GM11168 (cell line): ENCODE measurements at regions not wholly inside any gene's neighbourhood (a gene's known extent, or its start where the extent isn't known, plus 50 kb on each side); places are given as distances from the start of the nearest gene placed in this dataset.

ENCODE experiments used
- in situ Hi-C: fragments of 300-500 bp; cut with MboI; formaldehyde crosslinking; loops from one replicate; pipeline ENCODE4 v1.12.0; 2022; ENCODE audit warnings: low sequenced_read_pairs; ENCODE audit not compliant: unreplicated experiment

DNA sequence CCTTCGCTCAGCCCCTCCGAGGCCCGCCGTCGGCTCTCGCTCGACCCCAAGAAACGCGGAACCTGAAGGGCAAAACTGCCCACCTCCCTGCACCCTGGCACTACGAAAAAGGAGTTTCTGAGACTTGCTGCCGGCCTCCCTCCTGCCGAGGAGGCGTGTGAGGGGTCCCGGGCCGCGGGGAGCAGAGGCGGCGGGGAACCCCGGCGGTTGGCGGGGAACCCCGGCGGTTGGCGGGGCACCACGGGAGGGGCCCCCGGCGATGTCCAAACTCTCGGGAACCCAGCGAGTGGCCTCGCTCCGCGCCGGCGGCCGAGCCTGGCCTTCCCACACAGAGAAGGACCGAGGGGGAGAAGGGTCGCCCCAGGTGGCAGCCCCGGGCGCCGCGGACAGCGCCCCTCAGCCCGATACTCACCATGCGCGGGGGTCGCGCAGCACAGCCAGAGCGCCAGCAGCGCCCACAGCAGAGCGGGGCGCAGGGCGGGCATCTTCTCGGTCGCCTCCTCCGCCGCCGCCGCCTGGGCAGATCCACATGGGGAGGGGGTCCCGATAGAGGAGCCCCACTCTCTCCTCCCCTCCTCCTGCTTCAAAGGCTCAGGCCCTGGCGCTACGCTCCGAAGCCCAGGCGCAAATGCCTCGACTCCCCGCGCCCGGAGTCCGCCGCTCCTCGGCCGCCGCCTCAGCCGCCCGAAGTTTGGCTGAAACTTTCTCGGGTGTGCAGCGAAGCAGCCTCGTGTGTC lies 69.4 kb upstream of the NUDT4B start:
- in situ Hi-C loops, result loop anchor here (25.0 kb wide), 1 partner anchor 708 kb away; a partner anchor contains a TSS

DNA sequence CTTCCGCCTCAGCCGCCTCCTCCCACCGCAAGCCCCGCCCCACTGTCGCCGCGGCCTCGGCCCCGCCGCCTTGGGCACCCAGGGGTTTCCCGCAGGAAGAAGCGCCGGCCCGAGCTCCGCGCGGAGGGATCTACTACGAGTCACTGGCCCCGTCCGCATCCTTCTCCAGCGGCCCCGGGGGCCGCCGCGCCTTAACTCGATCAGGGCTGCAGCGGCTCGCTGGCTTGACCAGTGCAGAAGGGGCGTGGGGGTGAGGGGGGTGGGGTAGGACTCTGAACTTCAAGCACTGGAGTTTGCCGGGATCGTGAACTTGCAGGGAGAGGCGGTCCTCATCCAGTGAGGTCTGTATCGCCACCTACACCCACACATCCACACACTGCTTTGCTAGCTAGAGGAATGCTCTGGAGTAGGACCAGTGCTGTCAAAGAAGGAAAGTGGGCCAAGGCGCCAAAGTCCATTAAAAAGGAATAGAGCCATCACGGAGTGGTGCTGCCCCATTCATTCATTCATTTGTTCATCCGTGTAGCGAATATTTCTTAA lies 68.7 kb upstream of the NUDT4B start:
- in situ Hi-C loops, result loop anchor here (25.0 kb wide), 1 partner anchor 707 kb away; a partner anchor contains a TSS

DNA sequence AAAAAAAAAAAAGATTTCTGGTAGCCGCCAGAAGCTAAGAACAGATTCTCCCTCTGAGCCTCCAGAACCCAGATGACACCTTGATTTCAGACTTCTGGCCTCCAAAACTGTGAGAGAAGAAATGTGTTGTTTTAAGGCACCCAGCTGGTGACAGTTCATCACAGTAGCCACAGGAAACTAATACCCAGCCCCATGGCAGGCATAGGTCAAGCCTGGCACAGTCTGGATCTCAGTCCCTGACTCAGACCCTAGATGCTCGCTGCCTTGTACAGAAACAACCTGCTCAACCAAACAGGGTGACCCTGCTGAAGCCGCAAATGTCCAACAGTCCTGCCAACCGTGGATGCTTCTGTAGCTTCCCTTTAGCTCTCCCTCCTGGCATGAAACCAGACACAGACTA lies 61.8 kb upstream of the NUDT4B start:
- in situ Hi-C loops, result loop anchor here (25.0 kb wide), 1 partner anchor 701 kb away; a partner anchor contains a TSS

DNA sequence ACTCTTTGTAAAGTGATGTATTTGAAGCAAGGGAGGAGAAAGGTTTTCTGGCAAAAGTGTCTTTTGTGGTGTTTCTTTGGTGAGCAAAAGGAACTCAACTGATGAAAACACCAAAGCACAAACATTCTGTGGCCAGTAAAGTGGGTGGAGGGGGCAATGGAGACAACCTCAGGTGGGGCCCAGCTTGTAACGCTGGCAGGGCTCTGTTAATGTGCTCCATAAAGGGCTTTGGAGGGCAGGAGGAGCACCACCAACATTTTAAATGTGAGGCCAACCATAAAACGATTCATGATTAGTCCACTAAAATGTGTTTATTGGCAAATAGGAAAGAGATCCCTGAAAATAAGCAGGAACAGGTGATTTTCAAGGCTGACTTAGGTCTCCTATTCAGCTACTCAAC lies 61.2 kb upstream of the NUDT4B start:
- in situ Hi-C loops, result loop anchor here (25.0 kb wide), 1 partner anchor 700 kb away; a partner anchor contains a TSS
